Neural cell (in vitro differentiated cells): ENCODE measurements at regions not wholly inside any gene's neighbourhood (a gene's known extent, or its start where the extent isn't known, plus 50 kb on each side); places are given as distances from the start of the nearest gene placed in this dataset.

ENCODE experiments used
- CTCF ChIP-seq: fragments of 450-650 bp; IDR thresholded peaks from 2 replicates; pipeline ENCODE4 v1.5.1; 2014; ENCODE audit warnings: antibody characterized with exemption, mild to moderate bottlenecking, moderate library complexity; ENCODE audit not compliant: poor library complexity, severe bottlenecking
- REST ChIP-seq: IDR thresholded peaks from 2 replicates; pipeline ENCODE4 v1.6.1; 2012; ENCODE audit warnings: borderline replicate concordance

GRCh38 chr5:144958002-144958401, 787.3 kb downstream of the KCTD16 start:
- TF ChIP-seq CTCF (no peak), REST (no peak)
